CD4-positive, alpha-beta T cell treated with Interleukin-15 for 1 hour (primary cell): ENCODE measurements at regions not wholly inside any gene's neighbourhood (a gene's known extent, or its start where the extent isn't known, plus 50 kb on each side); places are given as distances from the start of the nearest gene placed in this dataset.

Source experiments
- DNase-seq: peaks from one replicate; pipeline ENCODE4 v3.0.0-alpha.2; 2020

DNA sequence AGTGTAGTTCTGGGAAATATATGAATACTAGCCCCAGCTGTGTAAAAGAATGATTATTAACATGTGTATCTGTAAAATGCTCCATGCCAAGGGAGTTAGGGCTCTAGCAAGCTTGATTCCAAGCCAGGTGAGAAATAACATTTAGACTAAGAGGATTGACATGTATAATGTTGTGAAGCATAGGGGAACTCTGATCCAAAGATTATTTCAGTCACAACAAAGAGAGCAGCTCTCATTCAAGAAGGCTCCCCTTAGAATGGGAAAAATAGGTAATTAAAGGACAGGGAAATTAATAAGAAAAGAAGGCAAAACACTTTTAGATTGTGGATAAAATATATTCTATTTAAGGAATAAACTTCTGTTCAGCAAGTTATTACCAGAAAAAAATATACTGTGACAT is 347.3 kb upstream of the CDH7 start:
- no peak for DNase-seq

DNA sequence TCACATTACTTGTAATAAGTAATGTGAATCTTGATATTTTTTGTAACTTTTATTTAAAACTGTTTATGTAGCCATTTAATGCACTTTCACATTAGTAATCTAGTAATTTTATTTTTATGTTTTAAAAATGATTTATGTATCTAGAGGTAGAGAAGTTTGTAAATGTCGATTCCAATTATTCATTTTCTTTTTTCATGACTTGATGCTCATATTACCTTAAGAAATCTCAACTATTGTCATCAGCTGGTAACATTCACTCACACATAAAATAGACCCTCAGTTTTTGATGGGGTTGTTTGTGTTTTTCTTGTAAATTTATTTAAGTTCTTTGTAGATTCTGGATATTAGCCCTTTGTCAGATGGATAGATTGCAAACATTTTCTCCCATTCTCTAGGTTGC is 351.7 kb upstream of the CDH7 start:
- DNase-seq, result no peak

DNA sequence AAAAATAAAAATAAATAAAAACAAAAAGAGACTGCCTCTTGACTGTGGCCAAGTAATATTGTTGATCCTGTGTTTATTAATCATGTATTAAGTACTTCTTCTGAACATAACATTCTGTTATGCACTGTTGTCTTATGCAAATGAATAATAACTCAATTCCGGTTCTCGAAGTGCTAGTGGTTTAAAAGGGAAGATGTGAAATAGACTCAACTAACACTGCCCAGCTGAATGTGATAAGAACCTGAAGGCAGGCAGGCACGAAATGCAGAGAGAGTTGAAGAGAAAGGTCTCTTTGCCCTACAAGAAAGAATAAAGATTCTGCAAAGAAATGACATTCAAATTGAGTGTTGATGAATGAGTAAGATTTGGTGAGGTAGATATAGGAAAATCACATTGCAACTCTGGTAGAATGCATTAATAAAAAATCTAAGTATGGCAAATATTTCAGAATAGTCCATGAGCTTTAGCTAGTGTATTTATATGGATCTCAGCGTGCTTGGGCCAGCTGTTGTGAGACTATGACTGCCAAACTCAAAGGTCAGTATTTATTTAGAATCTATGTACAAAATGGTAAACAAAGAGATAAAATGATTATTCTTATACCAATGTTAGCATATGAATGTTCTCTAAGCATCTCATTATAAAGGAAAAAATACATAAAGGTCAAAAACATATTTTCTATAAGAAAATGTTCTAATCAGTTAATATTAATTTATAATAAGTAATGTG is 352.3 kb upstream of the CDH7 start:
- DNase-seq, result no peak

DNA sequence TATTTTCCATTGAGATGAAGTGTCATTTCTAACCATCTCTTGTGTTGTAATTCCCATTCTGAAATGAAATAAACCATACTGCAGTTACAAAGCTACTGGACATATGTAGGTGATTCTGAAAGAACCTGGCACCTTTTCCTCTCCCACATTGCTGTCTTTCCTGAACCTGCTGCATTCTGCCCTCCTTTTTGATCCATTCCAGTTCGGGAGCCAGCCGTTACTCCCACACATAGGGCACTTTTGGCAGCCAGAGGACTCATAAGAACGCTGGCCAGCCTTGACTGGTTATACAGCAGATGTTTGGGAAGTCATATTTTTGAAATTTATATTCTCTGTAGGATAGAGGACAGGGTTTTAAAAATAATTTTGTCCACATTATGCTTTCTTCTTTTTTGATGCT is 369.8 kb upstream of the CDH7 start:
- no peak for DNase-seq

DNA sequence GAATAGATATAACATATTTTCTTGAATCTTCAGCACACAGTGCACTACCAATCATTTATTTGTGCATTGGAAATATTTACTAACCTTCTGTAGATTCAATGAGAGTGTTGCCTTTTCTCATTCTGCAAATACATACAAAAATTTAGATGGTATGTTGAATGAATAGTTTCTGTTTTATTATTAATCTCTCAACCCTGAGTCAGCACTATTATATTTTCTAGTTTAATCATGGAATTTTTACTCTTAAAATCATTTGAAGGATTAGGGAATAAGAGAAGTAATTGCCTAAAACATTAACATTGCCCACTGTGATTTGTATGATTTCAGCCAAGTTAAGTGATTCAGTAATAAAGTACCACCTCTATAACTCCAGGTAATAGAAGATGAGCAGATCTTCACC is 370.2 kb upstream of the CDH7 start:
- DNase-seq, result no peak

DNA sequence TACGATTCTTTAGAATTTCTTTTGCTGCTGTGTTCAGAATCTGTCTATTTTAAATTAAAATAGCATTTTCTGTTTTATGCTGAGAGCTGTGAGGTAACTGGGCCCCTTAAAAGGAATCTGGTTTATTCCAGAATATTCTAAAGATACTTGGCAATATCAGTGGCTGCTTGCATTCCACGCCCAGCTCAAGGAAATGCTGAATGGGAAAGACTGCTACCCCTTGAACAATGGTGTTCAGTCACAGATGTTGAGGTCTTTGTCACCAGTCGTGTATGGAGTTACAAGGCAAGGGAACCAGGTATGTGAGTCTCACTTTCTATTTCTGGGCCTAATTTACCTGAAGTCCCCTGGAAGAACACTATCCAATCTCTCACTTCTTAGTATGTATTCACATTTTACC is 377.9 kb upstream of the CDH7 start:
- no peak for DNase-seq

DNA sequence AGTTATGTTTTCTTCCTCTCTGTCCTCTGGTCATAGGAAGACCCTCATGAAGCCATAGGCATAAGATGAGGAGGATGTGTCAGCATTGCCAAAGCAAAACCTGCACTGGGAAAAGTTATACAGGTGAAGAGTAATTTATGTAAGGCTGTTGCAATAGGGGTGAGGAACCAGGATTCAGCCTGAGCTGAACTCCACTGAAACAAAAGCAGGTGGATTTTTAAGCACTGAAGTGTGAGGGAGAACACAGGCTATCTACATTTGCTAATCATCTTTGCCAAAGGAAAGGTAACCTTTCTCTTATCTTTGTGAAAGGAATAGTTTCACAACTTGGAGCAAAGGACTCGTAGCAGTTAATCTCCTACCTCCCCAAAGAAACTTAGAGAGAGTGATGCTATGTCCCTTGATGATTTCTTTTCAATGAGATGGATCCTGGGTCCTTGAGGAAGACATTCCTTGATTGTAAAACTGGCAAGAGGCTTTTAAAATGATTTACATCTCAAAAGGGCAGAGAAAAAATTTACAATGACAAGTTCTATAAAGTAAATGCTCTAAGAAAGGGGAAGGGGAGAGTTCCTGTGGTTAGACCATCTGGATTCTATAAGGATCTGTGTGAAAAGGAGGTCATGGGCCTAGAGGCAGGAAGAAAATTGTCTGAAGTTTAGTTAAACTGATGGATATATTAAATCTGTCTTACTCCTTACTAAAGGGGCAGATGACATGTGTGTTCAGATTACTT is 385.4 kb upstream of the CDH7 start:
- DNase-seq, result no peak

DNA sequence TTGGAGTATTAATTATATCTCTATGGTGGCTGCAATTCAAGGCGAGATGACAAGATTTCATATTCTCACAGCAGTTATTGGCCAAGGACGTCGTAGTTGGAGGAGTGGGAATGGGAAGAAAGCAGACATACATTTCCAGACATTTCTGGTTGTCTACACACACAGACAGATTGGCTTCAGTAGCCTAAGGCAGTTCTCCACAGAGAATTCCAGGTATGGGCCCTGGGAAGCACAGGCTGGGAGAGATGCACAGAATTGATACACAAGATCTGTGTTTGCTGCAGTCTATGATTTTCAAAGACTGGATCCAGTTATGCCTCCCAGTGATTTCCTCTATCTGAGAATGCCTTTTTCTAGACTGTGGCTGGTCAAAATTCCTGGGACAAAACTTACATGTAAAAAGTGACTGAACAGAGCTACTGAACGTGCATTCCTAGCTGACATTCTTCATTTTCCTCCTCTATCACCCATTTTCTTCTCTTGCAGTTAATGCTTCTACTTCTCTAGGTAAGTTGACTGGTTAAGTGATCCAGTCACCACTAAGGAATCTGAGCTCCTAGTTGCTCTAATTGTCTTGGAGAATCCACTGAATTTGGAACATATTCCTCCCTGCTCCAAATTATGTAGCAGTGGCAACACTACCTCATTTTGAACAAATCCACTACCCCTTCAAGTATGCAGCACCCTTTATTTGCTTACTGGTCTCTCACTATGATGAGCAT is 386.7 kb upstream of the CDH7 start:
- DNase-seq, result no peak

DNA sequence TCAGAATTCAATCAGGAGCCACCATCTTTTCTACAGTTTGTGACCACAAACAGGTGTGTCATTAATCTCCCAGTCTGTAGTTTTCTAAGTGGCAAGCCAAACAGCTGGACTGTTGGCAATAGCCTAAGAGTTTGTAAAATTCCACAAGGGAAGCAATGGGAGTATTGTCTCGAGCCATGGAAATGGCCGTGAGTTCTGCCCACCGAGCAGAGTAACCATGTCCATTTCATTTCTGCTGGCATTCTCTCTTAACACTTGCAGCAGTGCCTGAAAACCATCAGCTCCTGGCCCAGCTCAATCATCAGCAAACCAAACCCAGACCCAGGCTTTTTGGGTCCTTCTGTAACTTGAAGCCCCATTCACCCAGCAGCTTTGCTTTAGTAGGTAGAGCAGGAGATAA is 387.8 kb upstream of the CDH7 start:
- no peak for DNase-seq

DNA sequence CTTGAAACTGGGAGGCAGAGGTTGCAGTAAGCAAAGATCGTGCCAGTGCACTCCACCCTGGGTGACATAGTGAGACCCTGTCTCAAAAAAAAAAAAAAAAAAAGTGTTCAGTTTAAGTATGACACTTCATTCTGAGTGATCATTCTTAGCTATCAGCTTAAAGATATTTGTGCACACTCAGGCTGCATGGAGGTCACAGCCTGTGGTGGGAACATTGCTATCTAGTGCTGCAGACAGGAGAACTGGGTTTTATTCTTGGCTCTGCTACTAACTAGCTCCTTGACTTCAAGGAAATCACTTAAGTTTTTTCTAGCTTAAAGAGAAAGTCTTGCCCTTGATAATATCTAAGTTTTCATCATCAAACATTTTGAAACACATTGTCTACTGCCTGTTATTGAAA is 391.3 kb upstream of the CDH7 start:
- DNase-seq, result no peak

DNA sequence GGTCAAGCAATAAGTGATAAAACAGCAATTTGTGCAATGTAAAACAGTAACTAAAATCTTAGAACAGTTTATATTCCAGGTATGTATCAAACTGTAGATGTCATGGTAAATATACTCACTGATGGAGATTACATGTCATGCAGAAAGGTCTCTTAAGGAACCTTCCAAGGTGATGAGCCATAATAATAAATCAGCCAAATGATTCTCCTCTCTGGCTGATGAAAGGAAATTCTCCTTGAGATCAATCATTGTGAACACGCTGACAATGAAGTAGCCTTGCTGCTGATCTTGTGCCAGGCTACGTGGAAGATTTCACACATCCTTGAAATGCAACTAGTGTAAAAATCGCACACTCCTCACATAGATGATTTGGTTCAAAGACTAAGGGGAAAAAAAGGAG is 392.5 kb upstream of the CDH7 start:
- no peak for DNase-seq

DNA sequence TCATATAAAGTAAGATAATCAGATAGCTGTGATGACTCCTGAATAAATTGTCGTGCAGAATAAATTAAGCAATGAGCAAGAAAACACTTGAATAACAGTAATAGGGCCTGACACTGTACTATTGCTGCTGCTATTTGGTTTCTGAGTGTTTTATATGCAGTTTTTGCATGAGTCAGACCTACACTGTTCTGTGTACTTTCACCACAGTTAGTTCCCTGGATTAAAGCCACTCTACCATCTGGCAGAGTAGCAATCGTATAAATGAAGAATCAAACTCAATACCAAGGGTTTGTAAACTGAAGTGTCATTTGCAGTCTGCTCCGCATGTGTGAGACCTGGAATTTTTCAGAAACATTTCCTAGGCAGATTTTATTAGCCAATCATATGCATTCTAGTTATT is 398.6 kb upstream of the CDH7 start:
- no peak for DNase-seq

DNA sequence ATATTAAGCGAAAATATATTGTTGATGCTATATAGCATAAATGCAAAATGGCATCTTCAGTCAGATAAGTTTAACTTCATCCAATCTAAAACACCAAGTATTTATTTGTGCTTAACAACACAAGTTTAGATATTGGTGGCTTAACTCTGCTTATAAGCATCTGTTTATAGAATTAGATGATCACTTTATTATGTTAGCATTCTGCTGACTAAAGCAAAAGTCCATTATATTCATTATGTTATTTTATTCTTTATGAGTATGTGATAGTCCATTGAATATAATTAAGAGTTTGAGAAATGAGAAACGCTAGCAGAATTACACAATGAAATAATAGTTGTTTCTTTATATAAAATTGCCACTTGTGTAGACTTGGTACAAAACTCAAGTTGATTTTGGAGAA is 401.2 kb upstream of the CDH7 start:
- DNase-seq, result no peak

DNA sequence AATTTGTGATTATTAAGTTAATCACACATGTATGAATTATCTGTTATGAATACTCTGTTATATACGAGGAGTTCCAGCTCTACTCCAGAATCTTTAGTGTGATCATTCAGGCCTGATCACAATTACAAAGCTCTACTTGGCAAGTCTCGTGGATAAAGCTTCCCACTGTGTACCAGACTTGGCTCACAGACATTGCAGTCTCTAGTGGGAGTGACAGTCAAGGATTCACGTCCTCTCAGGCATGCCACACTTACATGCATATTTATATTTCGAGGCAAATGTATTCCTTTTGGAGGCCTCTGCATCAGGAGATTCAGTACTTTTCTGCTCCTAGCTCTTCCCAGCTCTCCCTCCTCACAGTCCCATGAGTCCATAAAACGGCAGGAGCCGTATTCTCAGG is 403.4 kb upstream of the CDH7 start:
- DNase-seq, result no peak

DNA sequence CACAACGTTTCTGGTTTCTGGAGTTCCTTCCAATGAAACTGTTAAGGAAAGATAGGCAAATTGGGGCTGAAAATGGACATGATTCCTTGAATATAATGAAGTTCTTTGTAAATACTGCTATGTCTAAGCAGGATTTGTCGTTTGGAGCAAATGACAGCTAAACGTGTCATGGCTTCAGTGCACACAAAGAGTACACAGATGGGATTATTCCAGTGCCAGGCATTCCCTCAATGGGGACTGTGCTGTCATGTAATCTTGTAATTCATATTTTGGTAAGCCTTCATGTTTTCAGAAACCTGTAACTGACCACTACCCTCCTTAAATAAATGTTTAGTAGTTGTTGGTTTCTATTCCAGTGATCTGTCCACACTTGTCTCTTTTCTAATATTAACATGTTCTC is 404.7 kb upstream of the CDH7 start:
- DNase-seq, result no peak

DNA sequence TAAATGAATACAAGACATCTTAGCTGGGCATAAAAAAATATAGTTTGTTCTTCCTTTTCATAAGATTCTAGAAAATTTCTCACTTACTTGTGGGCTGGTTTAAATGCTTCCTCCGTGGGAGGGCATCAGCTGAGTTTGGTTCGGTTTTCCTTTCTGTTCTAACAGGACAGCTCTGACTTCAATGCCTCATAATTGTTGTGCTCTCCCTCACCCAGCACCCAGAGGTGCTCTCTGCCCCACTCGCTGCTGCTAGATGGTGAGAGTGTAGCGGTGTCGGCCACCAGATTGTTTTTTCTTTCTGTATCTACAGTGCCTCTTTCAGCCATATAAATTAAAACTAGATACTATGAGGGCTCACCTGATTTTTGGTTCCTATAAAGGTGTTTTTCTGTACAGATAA is 407.2 kb upstream of the CDH7 start:
- DNase-seq, result no peak

DNA sequence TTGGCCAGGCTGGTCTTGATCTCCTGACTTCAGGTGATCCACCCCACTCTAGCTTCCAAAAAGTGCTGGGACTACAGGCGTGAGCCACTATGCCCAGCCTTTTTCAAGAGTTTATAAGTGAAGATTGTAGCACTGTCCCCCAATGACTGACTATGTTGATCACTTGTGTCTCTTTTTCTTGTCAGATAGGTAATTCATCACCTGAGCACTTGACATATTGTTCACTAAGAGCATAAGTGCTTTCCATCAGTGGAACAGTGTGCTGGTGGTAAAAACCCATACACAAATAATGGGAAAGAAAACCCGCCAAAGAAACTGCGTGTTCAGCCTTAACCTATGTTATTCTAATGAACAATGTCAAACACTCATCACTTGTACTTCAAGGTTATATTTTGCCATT is 414.4 kb upstream of the CDH7 start:
- no peak for DNase-seq

DNA sequence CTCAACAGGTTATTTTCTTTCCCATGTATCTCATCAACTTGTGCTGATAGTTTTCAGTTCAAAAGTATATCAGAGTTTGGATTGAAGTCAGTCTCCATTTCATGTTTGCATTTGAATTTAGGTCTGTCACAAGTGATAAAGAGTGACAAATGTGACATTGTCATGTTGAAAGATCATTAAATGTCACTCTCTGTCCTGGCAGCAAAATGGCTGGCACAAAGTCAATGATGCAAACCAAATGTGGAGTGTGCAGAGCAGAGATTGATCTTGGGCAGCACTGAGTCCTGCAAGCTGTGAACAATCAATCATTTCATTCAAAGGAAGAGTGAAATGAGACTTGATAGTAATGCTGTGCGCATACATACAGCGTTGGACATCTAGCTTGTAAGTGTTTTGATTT is 421.8 kb upstream of the CDH7 start:
- no peak for DNase-seq

DNA sequence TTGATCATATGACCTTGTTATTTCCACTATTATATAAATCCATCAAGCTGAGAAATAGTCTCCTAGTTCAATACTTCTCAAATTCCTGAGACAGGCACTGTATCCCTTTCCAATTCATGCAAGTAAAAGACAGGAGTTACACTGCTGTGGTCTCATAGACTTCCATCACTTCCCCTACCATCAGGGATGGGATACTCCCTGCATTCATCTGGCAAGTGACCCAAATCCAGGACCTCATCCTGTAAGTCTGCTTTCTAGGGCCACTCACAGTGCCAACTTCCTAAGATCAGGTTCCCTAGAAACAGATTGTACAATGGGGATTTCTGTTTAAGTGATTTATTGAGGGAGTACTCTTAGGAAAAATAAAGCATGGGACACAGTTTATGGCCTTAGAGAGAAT is 424.0 kb upstream of the CDH7 start:
- no peak for DNase-seq

DNA sequence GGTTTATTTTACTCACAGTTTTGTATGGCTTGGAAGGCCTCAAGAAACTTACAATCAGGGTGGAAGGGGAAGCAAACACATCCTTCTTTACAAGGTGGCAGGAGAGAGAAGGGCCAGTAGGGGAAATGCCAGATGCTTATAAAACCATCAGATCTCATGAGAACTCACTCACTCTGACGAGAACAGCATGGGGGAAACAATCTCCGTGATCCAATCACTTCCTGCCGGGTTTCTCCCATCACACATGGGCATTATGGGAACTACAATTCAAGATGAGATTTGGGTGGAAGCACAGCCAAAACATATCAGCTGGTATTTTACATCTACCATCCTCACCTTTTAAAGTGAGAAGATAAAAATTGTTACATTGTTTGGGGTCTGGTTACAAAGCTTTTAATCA is 427.9 kb upstream of the CDH7 start:
- DNase-seq, result no peak

DNA sequence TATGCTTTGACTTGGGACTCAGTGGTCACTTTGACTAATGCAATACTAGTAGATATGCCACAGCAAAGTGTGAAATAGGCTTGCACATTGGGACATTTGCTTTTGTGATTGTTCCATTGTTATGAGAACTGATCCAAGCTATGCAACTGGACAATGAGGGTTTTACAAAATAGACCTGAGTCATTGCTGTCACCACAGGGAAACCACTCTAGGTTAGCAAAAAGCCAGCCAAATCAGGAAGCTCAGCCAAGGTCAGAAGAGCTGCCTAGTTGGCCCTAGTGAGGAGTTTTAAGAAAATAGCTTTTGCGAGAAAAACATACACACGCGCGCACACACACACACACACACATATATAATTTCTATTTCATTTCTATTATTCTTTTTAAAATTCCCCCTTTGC is 452.4 kb upstream of the CDH7 start:
- no peak for DNase-seq

DNA sequence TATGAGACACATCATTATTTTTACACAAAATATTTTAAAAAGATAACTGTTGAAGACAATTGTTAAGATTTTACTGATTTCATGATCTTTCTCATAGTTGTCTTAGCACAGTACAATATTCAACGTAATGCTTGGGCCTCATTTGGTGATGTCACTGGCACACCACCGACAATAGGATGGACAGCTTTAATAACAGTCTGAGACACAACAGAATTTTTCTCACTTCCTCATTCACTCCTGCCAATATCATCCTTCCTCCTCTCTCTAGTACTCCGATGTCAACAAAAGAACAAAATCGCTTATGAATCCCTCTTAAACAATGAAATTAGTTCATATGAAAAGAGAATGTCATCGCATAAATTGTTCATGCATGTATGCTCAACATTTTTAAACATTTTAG is 461.9 kb upstream of the CDH7 start:
- no peak for DNase-seq

DNA sequence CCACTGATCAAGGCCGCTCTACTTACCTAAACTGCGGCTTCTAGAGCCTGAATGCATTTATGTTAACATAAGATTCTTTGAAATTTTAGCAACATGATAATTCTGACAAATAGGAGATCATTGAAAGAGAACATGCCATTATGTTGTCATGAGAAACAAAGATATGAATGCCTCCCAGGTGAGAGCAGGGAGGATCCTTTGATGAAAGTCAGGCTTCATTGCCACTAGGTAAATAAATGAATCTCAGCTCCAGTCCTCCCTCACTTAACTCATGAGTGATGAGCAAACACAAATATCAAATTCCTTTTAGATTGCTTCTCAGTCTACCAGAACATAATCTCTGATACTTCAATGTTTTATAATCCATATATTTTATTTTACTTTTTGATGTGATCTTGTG is 463.2 kb upstream of the CDH7 start:
- no peak for DNase-seq

DNA sequence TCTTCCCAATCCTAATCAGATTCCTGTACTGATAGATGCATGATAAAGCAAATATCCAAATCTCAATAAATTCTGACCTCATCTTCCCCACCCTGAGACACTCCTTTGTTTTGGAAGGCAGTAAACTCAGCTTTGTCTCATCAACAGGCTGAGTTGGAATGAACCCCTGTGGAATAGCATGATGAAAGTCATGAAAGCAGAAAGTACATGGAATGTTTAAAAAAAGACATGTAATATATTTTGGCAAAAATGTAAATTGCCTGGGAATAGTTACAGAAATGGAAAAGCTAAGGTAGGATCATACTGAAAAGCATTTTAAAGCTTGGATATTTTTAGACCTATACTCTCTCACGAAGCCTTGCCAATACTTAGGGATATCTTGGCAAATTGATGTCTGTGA is 468.7 kb upstream of the CDH7 start:
- no peak for DNase-seq
